ENCODE measurements at regions not wholly inside any gene's neighbourhood (a gene's known extent, or its start where the extent isn't known, plus 50 kb on each side); places are given as distances from the start of the nearest gene placed in this dataset.
"Not testable (repeated sequence)": the region's sequence is repeated elsewhere in the genome, so short reads cannot be mapped to it uniquely, and the experiment has no call there.

- no peak for DNase-seq
These were observed 63.1 kb downstream of the TSN start for GRCh38 chr2:121818546-121818945.

- no peak for DNase-seq
These were observed 64.4 kb downstream of the TSN start for GRCh38 chr2:121819846-121820245.

- no peak for DNase-seq
These were observed 66.2 kb downstream of the TSN start for GRCh38 chr2:121821476-121822158.

GRCh38 chr2:121824264-121824663 is 68.8 kb downstream of the TSN start:
- no peak for DNase-seq

GRCh38 chr2:121825003-121825950 is 69.8 kb downstream of the TSN start:
- DNase-seq, result no peak

GRCh38 chr2:121826036-121826435 is 70.6 kb downstream of the TSN start:
- no peak for DNase-seq

GRCh38 chr2:121828281-121828731 is 72.9 kb downstream of the TSN start:
- DNase-seq, result no peak

GRCh38 chr2:121830809-121831208 is 75.4 kb downstream of the TSN start:
- no peak for DNase-seq

- DNase-seq, result no peak
These were observed 76.4 kb downstream of the TSN start for GRCh38 chr2:121831841-121832240.

GRCh38 chr2:121832412-121833357 is 77.2 kb downstream of the TSN start:
- DNase-seq, result no peak

- no peak for DNase-seq
These were observed 77.9 kb downstream of the TSN start for GRCh38 chr2:121833358-121833723.

GRCh38 chr2:121836611-121837010 is 81.2 kb downstream of the TSN start:
- DNase-seq, result no peak

GRCh38 chr2:121837591-121837990 is 82.1 kb downstream of the TSN start:
- no peak for DNase-seq

- no peak for DNase-seq
These were observed 83.1 kb downstream of the TSN start for GRCh38 chr2:121838551-121838950.

- DNase-seq, result no peak
These were observed 84.1 kb downstream of the TSN start for GRCh38 chr2:121839584-121839983.

- no peak for DNase-seq
These were observed 93.8 kb downstream of the TSN start for GRCh38 chr2:121849236-121849635.

- DNase-seq, result not testable (repeated sequence)
These were observed 97.7 kb downstream of the TSN start for GRCh38 chr2:121853149-121853548.

GRCh38 chr2:121855510-121855909 is 100.1 kb downstream of the TSN start:
- DNase-seq, result no peak

GRCh38 chr2:121856360-121856759 is 100.9 kb downstream of the TSN start:
- no peak for DNase-seq

- no peak for DNase-seq
These were observed 102.9 kb downstream of the TSN start for GRCh38 chr2:121858369-121858768.

- DNase-seq, result no peak
These were observed 103.4 kb downstream of the TSN start for GRCh38 chr2:121858847-121859246.

- no peak for DNase-seq
These were observed 104.7 kb downstream of the TSN start for GRCh38 chr2:121860033-121860757.

All from right kidney (tissue), 1 donor.